UCSD-AML1 (cell line): ENCODE measurements at regions not wholly inside any gene's neighbourhood (a gene's known extent, or its start where the extent isn't known, plus 50 kb on each side); places are given as distances from the start of the nearest gene placed in this dataset.

Experiments used
- DNase-seq: peaks from one replicate; lab custom pipeline; 2025; ENCODE audit not compliant: unreplicated experiment; lab: John Stamatoyannopoulos, UW

DNA sequence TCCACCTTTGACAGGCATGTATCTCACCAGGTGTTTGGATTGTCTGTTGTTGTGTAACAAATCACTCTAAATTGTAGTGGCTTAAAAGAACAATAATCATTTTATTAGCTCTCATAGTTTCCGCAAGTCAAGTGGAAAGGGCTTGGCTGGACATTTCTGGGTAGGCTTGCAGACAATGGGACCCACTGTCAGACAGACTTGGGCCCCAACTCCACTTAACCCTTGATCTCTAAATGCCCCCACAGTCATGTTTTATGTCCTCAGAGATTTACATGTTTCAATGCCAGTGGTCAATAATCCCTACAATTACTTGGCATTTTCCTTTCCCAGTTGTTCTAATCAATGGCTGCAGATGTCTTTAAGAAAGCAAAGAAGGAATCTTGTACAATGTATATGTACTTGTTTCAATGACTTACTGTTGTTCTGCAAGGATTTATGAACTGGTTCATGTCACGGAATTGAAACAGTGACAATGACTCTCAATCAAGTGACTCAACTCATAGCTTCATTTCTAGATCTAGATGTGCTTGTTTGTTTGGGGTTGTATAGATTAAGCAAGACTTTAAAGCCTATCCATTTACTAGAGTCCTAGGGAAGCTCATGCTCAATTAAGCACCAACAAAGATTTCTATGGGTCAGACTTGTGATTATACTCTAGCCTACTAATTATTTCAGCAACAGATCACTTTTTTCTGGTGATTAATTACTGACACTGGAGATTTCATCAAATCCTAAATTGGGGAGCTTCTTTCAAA, 510.1 kb upstream of the NBEA start:
- DNase-seq: no peak

DNA sequence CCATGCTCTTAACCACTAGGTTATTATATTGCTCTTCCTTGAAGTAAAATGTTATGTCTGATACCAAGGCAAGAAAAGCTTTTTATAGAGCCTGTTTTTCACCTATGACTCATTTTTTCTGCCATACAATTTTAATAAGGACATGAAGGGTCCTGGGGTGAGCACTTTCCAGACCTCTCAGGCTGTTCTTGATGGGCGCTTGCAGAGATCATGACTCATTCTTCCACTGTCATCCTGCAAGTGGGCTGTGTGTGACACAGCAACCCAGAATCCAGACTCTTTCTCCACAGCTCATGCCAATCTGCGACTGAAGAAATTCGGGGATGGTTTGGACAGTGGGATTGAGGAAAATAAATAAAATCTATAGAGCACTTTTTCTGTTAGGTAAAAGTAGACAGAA, 506.7 kb upstream of the NBEA start:
- DNase-seq: no peak

GRCh38 chr13:34437873-34438272, 504.2 kb upstream of the NBEA start:
- no peak for DNase-seq

DNA sequence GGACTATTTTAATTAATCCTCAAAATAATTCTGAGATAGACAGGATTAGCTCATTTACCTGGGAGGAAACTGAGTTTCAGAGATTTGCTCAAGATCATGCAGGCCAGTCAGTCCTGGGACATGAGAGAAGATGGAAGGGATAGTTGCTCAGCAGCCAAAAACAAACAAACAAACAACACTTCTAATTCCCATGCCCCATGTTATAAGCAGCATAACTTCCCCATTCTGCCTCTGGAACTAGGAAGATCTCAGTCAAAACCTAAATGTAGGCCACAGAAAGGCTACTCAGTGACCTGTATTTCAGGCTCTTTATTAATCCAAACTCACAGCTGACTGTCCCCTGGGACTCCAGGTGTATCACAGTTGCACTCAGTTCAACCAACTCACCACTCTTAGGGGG, 489.2 kb upstream of the NBEA start:
- no peak for DNase-seq

GRCh38 chr13:34458756-34459715, 483.0 kb upstream of the NBEA start:
- no peak for DNase-seq

DNA sequence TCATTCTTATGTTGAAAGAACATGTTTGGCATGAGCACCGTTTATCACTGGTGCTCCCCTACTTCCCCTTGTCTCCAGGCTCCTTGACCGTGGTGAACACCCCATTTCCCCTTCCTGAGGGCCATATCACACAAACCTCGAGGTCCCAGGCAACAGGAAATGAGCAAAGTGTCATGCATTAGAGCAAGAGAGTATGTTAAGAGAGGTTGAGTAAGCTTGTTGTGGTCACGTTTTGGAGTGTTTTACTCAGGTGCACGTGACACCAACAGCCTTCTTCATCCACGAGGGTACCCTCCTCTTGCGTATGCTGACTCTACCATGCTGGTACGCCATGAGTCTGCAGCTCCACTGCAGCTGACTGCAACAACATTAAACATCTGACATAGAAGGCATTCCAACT, 482.2 kb upstream of the NBEA start:
- peak; percentile 8 for DNase-seq

DNA sequence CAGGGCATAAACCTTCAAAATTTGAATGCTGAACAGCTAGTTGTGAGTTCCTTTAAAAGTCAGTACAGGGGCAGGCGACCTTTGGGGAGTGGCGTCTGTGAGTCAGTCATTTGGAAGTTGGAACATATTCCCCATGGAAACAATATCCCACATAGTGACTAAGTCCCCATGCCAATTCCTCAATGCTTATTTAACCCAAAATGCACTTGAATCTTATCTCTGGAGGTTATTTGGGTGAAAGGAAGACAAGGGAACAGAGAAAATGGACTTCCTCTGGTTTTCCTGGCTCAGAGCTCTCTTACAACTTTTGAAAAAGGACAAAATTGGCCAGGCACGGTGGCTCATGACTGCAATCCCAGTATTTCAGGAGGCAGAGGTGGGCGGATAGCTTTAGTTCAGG, 479.2 kb upstream of the NBEA start:
- DNase-seq: no peak

DNA sequence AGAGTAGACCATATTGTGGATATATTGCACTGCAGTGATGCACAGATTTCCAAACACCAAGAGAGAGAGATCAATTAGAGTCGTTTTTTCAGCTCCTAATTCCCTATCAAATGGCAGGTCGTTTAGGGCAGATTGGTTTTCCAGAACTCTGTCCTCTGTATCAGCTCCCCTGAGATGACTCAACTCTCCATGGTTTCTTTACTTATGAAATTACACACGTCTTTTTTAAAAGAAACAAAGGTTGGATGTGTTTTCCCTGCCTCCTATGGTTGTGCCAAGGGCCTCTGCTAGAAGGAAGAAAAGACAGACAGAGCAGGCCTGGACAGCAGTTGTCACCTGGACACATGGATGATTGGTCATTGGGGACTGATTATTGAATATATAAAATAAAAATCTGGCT, 478.1 kb upstream of the NBEA start:
- DNase-seq: no peak

DNA sequence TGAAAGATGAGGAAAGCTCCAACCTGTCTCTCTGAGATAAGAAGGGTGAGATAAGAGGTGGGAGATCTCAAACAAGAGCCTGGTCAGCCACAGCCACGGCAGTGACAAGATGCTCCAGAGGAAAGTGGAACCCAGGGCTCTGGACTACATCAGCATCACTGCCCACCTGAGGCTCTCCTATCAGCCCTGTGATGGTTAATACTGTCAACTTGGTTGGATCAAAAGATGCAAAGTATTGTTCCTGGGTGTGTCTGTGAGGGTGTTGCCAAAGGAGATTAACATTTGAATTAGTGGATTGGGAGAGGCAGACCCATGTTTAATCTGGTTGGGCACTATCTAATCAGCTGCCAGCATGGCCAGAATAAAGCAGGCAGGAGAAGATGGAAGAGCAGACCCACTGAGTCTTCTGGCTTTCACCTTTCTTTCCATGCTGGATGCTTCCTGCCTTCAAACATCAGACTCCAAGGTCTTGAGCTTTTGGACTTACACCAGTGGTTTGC, 476.6 kb upstream of the NBEA start:
- no peak for DNase-seq

GRCh38 chr13:34466301-34466700, 475.8 kb upstream of the NBEA start:
- DNase-seq: no peak

- DNase-seq: no peak
Observed at GRCh38 chr13:34467450-34468083, 474.5 kb upstream of the NBEA start.

GRCh38 chr13:34469196-34469986, 472.7 kb upstream of the NBEA start:
- DNase-seq: no peak

GRCh38 chr13:34474187-34474868, 467.7 kb upstream of the NBEA start:
- no peak for DNase-seq

DNA sequence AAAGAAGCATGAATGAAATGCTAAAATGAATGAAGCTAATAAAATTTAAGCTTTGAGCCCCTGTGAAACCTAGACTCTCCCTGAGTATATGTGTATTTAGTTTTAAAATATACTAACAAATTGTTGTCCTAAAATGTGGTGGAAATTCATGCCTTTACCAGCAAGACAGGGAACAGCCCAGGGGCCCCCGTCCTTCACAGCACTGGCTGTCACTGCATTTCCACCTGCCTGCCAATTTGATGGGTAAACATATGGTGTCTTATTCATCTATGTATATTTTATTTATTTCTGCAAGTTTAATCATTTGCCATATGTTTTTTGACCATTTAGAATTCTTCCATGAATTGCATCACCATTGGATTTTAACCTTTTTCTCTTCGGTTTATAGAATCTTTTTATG, 463.7 kb upstream of the NBEA start:
- no peak for DNase-seq

DNA sequence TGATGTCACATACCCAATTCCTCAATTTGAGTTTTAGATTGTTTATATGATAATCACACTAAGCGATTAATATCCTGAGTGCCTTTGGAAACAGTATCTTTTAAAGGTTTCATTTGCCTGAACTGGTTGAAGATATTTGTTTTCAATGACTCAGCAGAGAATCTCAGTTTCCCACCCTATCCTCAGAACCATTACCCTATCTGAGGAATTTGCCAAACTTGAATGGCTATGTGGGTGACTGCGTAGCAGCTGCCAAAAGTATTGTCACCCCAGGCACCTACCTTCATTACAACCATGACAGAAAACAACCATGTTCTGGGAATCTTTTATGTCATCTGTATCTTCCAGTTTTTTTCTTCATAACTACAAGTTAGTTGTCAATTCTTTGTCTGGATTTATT, 440.1 kb upstream of the NBEA start:
- DNase-seq: no peak

GRCh38 chr13:34502621-34503020, 439.4 kb upstream of the NBEA start:
- DNase-seq: no peak

DNA sequence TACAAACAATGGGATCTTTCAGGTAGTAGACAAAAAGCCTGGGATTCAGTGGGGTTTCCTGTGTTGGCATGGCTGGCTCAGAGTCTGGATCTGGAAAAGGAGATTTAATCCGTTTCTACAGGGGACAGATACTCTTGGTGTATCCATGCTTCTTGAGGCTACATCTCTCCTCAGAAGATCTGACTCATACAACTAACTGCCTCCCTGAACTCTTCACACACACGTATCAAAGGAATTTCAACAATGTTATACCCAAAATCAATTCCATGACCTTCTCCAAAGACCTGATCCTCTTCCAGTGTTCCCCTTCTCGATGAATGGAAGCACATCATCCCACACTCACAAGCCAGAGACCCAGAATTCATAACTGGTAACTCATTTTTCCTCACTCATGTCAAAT, 435.3 kb upstream of the NBEA start:
- no peak for DNase-seq

GRCh38 chr13:34507630-34508029, 434.4 kb upstream of the NBEA start:
- DNase-seq: no peak

DNA sequence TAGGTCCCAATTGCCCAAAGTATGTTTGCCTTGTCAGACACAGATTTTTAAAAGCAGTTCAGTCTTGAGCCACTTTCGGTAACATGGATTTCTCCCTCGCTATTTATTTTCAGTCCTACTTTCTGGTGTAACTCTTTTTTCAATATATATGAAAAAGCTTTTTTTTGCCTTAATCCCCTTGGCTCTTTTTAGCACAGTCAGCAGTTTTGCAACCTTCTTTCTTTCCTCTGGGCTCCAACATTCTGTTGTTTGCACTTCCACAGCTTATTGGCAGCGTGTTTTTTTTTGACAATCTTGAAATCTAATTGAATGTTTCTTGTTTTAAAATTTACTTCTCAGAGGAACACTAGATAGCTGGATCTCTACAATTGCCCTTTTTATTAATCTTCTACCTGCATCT, 429.3 kb upstream of the NBEA start:
- DNase-seq: no peak

DNA sequence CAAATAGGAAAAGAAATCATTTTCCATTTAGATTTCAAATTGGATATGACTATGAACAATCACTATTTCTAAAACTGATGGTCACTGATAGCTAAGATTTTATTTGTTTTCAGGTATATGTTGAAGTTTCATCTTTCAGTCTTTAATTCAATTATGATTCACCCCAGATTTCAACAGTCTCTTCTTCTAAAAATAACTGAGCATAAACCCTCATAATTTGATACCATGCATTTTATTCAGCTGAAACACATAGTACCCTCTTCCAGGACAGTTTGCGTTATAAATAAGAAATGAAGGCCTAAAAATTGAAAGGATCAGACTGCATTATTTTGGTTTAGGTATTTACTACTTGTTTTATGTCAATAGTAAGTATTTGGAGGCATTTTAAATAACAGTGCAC, 428.5 kb upstream of the NBEA start:
- DNase-seq: no peak
